ENCODE measurements at regions not wholly inside any gene's neighbourhood (a gene's known extent, or its start where the extent isn't known, plus 50 kb on each side); places are given as distances from the start of the nearest gene placed in this dataset.

DNA sequence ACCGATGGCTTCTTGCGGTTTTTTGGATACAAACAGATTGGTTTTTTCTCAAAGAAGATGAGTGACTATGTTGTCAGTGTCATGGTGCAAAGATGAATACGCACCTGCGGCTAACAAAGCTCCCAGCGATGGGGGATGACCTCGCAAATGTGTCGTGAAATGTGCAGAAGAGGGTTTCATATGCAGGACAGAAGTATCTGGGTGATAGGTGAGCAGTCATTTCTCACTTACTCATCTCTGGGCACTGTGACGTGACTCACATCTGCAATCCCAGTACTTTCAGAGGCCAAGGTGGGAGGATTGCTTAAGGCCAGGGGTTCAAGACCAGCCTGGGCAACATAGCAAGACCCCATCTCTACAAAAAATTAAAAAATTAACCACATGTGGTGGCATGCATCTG is 216.3 kb downstream of the ERMARD start:
- Histone ChIP-seq H3K4me1 (ENCODE audit: control insufficient read depth, insufficient read depth, low read length) (no peaks in the 10 kb centered on the region), H3K27ac (ENCODE audit: low read depth, low read length) (no peak overlapping the region), H3K27me3 (ENCODE audit: control insufficient read depth, insufficient read depth, low read length) (no peaks in the 10 kb centered on the region), H3K9ac (ENCODE audit: low read length) (no peak overlapping the region), H3K4me3 (ENCODE audit: low read length) (no peak overlapping the region), H3K36me3 (ENCODE audit: control insufficient read depth, insufficient read depth, low read length) (no peaks in the 10 kb centered on the region)

DNA sequence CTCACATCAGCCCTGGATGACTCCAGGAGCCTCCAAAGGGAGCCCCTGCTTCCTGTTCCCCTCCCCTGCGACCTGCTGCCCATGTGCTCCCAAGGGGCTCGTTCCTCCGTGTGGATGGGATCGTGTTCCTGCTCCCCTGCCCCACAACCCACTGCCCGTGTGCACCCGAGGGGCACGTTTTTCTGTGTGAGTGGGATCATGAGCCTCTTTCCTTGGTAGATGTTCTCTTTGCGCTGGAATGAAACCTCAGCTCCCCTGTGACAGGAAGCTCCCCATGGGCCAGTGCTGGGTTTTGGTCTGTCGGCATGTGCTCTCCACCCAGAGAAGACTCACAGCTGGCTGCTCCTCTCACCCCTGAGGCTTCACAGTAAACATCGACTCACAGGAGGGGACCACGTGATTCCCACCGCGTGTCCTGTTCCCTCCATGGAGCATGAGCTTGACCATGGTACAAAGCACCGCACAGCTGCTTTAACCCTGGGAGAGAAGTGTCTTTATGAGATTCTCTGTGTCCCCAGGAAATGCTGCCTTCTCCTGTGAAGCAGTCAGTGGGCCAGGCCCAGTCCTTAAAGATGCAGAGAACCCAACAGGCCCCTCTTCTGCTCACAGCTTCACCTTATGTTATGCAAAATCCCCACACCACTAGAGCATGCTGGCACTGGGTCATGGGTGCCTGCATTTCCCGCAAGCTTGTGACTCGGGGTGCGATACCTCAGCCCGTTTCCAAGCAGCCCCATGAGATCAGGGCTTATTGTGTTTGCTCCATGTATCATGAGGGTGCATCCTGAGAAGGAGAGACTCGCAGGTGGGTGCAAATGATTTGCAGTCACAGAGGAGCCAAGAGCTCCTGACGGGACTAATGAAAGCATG is 215.1 kb downstream of the ERMARD start:
- Histone ChIP-seq H3K27me3 (ENCODE audit: control insufficient read depth, insufficient read depth, low read length) (no peaks in the 10 kb centered on the region), H3K4me1 (ENCODE audit: control insufficient read depth, insufficient read depth, low read length) (no peaks in the 10 kb centered on the region), H3K36me3 (ENCODE audit: control insufficient read depth, insufficient read depth, low read length) (no peaks in the 10 kb centered on the region)

DNA sequence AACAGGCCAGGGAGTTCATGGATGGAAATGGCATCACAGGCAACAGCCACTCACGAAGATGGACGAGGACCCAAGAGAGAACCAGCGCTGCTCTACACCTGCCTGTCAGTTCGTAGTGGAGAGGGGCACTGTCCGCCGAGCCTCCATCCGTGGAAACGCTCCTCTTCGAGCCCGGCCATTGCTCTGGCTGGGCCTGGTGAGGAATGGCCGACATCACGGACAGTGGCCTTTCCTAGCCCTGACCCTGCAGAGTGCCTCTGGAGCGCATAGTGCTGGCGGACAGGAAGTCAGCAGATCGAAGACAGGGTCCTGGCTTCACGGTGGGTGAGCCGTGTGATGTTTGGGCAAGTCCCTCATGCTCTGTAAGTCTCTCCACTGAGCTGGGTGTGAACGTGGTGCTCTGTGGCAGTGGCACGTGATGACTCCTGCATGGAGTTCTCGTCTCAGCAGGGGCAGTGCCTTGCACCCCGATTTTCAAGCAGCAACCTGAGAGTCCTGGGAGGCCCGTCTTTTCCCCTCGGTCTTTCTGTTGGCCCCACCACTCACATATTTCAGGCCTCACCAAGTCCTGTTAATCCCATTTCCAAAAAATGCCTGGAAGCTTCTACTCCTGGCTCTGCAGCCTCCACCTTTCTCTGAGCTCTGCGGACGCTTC is 214.4 kb downstream of the ERMARD start:
- Histone ChIP-seq H3K9ac (ENCODE audit: low read length) (no peak overlapping the region), H3K27me3 (ENCODE audit: control insufficient read depth, insufficient read depth, low read length) (no peaks in the 10 kb centered on the region), H3K27ac (ENCODE audit: low read depth, low read length) (no peak overlapping the region), H3K36me3 (ENCODE audit: control insufficient read depth, insufficient read depth, low read length) (no peaks in the 10 kb centered on the region), H3K4me1 (ENCODE audit: control insufficient read depth, insufficient read depth, low read length) (no peaks in the 10 kb centered on the region), H3K4me3 (ENCODE audit: low read length) (no peak overlapping the region)

More for the DNA sequence above, 215.1 kb downstream of the ERMARD start:
- Histone ChIP-seq H3K4me3 (ENCODE audit: low read length) (no peak overlapping the region), H3K27ac (ENCODE audit: low read depth, low read length) (no peak overlapping the region), H3K9ac (ENCODE audit: low read length) (no peak overlapping the region)

GRCh38 chr6:169965239-169965638 is 213.8 kb downstream of the ERMARD start:
- no peaks in the 10 kb centered on the region for H3K36me3 ChIP-seq (ENCODE audit: control insufficient read depth, insufficient read depth, low read length)
- H3K4me3 ChIP-seq (ENCODE audit: low read length) = no peak overlapping the region
- no peak overlapping the region for H3K9ac ChIP-seq (ENCODE audit: low read length)
- H3K27me3 ChIP-seq (ENCODE audit: control insufficient read depth, insufficient read depth, low read length) = no peaks in the 10 kb centered on the region
- no peaks in the 10 kb centered on the region for H3K4me1 ChIP-seq (ENCODE audit: control insufficient read depth, insufficient read depth, low read length)
- no peak overlapping the region for H3K27ac ChIP-seq (ENCODE audit: low read depth, low read length)

- no peaks in the 10 kb centered on the region for H3K27me3 ChIP-seq (ENCODE audit: control insufficient read depth, insufficient read depth, low read length)
- no peaks in the 10 kb centered on the region for H3K36me3 ChIP-seq (ENCODE audit: control insufficient read depth, insufficient read depth, low read length)
- no peak overlapping the region for H3K4me3 ChIP-seq (ENCODE audit: low read length)
- H3K27ac ChIP-seq (ENCODE audit: low read depth, low read length) = no peak overlapping the region
- no peaks in the 10 kb centered on the region for H3K4me1 ChIP-seq (ENCODE audit: control insufficient read depth, insufficient read depth, low read length)
- H3K9ac ChIP-seq (ENCODE audit: low read length) = no peak overlapping the region
Observed at GRCh38 chr6:169964486-169965180, 213.2 kb downstream of the ERMARD start.

- Histone ChIP-seq H3K4me3 (ENCODE audit: low read length) (no peak overlapping the region), H3K9ac (ENCODE audit: low read length) (no peak overlapping the region), H3K27me3 (ENCODE audit: control insufficient read depth, insufficient read depth, low read length) (no peaks in the 10 kb centered on the region), H3K36me3 (ENCODE audit: control insufficient read depth, insufficient read depth, low read length) (no peaks in the 10 kb centered on the region), H3K4me1 (ENCODE audit: control insufficient read depth, insufficient read depth, low read length) (no peaks in the 10 kb centered on the region), H3K27ac (ENCODE audit: low read depth, low read length) (no peak overlapping the region)
Observed at GRCh38 chr6:169963581-169964297, 212.3 kb downstream of the ERMARD start.

DNA sequence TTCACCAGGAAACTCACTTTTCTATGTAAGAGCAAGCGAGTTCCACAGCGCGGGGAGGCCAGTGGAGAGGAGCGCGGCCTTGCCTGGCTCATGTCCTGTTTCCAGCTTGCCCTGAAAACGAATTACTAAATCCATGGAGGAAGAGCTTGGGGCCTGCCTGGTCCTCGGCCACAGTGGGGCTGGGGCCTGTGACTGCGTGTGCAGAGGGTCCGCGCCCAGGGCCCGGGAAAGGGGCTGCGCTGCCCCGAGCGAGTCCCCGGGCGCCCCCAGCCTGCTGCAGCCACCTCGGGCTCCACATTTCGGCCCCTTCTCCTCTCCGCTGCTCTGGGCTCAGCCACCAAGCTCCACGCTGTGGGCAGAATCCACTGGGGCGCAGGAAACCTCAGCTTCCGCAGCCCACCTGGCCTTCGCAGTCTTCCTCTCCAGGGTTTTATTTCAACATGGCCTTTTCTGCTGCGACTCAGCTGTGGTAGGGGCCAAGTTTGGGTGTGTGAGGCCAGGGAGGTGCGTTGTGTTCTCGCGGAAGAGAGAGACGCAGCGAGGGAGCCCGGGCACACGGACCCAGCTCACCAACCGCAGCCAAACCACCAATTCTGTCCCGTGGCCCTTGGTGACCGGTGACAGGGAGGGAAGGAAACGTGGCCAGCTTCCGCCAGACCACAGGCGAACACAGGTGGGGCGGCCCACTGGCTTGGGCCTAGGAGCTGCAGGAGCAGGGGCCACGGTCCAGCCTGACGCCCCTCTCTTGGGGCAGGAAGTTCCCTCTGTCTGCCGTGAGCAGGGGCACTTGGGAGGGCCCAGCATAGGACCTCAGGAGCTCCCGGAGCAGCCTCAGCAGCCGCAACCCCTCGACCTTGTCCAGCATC is 211.4 kb downstream of the ERMARD start:
- no peaks in the 10 kb centered on the region for H3K27me3 ChIP-seq (ENCODE audit: control insufficient read depth, insufficient read depth, low read length)
- no peak overlapping the region for H3K9ac ChIP-seq (ENCODE audit: low read length)
- no peak overlapping the region for H3K4me3 ChIP-seq (ENCODE audit: low read length)
- H3K27ac ChIP-seq (ENCODE audit: low read depth, low read length) = no peak overlapping the region
- H3K4me1 ChIP-seq (ENCODE audit: control insufficient read depth, insufficient read depth, low read length) = no peaks in the 10 kb centered on the region
- no peaks in the 10 kb centered on the region for H3K36me3 ChIP-seq (ENCODE audit: control insufficient read depth, insufficient read depth, low read length)

DNA sequence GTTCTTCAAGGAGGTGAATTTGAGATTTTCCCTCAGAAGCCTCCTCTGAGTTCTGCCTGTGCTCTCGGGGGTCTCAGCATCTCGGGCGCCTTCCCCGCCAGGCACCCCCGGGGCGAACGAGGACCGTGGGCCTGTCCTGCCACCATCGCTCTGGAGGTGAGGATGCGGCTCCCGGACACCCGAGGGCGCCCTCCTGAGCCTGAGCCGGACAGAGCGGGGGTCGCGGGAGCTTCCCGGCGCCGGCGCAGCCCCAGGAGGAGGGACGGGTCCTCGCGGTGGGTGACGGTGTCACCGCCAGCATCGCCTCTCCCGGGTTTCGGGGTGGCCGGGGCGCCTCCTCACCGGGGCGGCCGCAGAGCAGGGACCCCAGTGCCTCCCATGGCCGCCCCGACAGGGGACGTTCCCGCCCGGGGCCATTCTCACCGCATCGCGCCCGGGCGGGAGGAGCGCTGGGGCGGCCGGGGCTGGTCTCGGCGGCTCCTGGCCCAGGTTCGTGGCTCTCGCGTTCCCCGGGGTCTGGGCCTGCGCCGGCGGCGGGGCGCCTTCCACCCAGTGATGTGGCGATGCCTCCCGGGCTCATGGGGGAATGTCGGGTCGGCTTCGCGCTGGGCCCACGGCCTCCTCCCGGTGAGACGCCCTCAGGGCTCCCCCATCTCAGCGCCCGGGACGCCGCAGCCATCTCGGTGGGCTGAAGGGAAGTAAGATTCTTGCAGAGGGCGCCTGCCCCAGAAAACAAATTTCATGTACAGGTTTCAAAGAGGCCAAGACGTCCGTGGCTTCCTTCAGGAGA is 210.5 kb downstream of the ERMARD start:
- Histone ChIP-seq H3K4me1 (ENCODE audit: control insufficient read depth, insufficient read depth, low read length) (no peaks in the 10 kb centered on the region), H3K27ac (ENCODE audit: low read depth, low read length) (no peak overlapping the region), H3K9ac (ENCODE audit: low read length) (no peak overlapping the region), H3K36me3 (ENCODE audit: control insufficient read depth, insufficient read depth, low read length) (no peaks in the 10 kb centered on the region), H3K4me3 (ENCODE audit: low read length) (peak overlapping the region; percentile 42), H3K27me3 (ENCODE audit: control insufficient read depth, insufficient read depth, low read length) (no peaks in the 10 kb centered on the region)

DNA sequence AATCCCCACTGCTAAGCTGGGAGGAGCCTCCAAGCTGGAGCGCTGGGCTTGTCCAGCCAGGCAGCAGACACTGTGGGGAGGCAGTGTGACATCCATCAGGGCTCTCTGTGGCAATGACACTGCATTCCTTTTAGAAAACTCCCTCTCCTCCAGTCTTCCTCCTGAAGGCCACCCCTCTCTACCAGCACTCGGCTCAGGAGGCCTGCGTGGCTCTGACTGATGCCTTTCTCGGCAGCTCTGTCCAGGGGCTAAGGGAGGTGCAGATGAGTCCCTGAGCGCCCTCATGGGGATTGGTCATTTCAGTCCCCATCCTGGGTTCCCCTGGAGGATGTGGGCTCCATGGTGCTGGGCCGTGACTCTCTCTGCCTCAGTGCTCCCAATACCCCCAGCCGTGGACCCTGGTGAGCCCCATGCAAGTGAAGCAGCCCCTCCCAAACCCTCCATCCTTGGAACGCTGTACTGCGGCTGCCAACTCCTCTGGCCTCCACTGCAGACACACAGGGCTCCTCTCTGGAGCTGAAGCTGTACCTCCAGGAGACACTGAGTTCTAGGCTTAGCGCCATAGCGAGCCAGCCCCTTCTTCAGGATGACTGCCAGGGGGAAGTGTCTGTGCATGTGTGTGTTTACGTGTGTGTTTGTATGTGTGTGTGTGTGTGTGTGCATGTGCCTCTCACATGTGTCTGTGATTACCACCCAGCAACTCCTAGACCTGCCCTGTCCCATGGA is 209.6 kb downstream of the ERMARD start:
- Histone ChIP-seq H3K27me3 (ENCODE audit: control insufficient read depth, insufficient read depth, low read length) (no peaks in the 10 kb centered on the region), H3K4me3 (ENCODE audit: low read length) (no peak overlapping the region)

DNA sequence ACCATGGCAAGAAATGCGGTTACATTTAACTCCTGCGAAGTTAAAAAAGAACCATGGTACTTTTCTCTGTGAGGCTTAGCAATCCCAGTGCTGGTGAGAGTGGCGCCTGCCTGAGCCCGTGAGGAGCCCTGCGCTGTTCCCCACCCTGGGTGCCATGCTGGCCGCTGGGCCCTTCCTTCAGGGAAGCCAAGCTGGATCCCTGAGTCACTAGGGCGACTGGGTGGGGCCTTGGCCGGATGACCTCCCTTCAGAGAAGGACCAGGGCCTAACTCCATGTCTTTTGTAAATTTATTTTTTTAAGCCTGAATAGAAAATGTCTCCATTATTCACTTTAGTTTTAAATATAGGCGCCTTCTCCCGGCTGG is 209.1 kb downstream of the ERMARD start:
- no peak overlapping the region for H3K27ac ChIP-seq (ENCODE audit: low read depth, low read length)
- H3K4me3 ChIP-seq (ENCODE audit: low read length) = no peak overlapping the region
- no peaks in the 10 kb centered on the region for H3K36me3 ChIP-seq (ENCODE audit: control insufficient read depth, insufficient read depth, low read length)
- no peaks in the 10 kb centered on the region for H3K27me3 ChIP-seq (ENCODE audit: control insufficient read depth, insufficient read depth, low read length)
- H3K4me1 ChIP-seq (ENCODE audit: control insufficient read depth, insufficient read depth, low read length) = no peaks in the 10 kb centered on the region
- H3K9ac ChIP-seq (ENCODE audit: low read length) = no peak overlapping the region

More for the DNA sequence above, 209.6 kb downstream of the ERMARD start:
- no peaks in the 10 kb centered on the region for H3K36me3 ChIP-seq (ENCODE audit: control insufficient read depth, insufficient read depth, low read length)
- H3K27ac ChIP-seq (ENCODE audit: low read depth, low read length) = no peak overlapping the region
- H3K4me1 ChIP-seq (ENCODE audit: control insufficient read depth, insufficient read depth, low read length) = no peaks in the 10 kb centered on the region
- no peak overlapping the region for H3K9ac ChIP-seq (ENCODE audit: low read length)

DNA sequence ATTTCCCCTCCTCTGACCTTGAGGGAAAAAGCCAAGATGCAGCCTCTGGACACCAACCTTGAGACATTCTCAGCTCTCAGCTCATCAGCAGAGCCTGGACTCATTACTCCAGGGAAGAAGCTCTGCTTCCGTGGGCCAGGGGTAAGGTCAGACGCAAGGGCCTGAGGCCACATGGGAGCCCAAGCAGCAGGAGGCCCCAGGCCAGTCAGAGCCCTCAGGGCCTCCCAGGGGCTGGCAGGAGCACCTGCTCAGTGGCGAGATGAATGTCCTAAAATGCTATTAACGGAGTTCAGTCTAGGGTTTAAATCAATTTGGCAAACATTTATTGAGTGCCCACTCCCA is 208.6 kb downstream of the ERMARD start:
- Histone ChIP-seq H3K9ac (ENCODE audit: low read length) (no peak overlapping the region), H3K4me3 (ENCODE audit: low read length) (no peak overlapping the region), H3K27me3 (ENCODE audit: control insufficient read depth, insufficient read depth, low read length) (no peaks in the 10 kb centered on the region), H3K36me3 (ENCODE audit: control insufficient read depth, insufficient read depth, low read length) (no peaks in the 10 kb centered on the region), H3K27ac (ENCODE audit: low read depth, low read length) (no peak overlapping the region), H3K4me1 (ENCODE audit: control insufficient read depth, insufficient read depth, low read length) (no peaks in the 10 kb centered on the region)

Data from rectal smooth muscle tissue (tissue), 1 donor.